GM12872 (cell line): ENCODE measurements at regions not wholly inside any gene's neighbourhood (a gene's known extent, or its start where the extent isn't known, plus 50 kb on each side); places are given as distances from the start of the nearest gene placed in this dataset.

ENCODE experiments used
- TF ChIP-seq, protein P1 (sequence below): IDR thresholded peaks from 3 replicates; pipeline ENCODE4 v1.5.1; 2011; ENCODE audit warnings: low read depth, mild to moderate bottlenecking, low read length, moderate library complexity; ENCODE audit not compliant: insufficient read depth

DNA sequence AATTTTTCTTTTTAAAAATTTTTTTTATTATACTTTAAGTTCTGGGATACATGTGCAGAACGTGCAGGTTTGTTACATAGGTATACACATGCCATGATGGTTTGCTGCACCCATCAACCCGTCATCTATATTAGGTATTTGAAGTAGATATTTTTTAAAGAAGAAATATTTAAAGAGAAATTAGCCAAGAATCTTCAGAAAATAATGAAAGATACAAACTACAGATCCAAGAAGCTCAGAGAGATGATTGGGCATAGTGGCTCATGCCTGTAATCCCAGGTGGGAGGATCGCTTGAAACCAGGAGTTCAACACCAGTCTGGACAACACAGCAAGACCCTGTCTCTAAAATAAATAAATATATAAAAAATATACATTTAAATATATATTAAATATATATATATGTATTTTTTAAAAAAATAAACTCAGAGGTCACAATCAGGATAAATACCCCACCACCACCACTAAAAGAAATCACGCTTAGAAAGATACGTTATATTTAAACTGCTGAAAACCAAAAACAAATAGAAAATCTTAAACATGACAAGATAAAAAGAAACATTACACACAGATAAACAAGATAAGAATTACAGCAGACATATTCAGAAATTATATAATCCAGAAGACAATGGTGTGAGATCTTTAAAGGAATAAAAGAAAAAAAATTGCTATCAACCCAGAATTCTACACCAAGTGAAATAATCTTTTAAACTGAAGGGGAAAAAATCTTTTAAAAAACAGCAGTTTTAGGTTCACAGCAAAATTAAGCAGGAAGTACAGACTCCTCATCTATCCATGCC lies 57.5 kb downstream of the CSF2 start:
- TF ChIP-seq, protein P1, sequence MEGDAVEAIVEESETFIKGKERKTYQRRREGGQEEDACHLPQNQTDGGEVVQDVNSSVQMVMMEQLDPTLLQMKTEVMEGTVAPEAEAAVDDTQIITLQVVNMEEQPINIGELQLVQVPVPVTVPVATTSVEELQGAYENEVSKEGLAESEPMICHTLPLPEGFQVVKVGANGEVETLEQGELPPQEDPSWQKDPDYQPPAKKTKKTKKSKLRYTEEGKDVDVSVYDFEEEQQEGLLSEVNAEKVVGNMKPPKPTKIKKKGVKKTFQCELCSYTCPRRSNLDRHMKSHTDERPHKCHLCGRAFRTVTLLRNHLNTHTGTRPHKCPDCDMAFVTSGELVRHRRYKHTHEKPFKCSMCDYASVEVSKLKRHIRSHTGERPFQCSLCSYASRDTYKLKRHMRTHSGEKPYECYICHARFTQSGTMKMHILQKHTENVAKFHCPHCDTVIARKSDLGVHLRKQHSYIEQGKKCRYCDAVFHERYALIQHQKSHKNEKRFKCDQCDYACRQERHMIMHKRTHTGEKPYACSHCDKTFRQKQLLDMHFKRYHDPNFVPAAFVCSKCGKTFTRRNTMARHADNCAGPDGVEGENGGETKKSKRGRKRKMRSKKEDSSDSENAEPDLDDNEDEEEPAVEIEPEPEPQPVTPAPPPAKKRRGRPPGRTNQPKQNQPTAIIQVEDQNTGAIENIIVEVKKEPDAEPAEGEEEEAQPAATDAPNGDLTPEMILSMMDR, result no peak

DNA sequence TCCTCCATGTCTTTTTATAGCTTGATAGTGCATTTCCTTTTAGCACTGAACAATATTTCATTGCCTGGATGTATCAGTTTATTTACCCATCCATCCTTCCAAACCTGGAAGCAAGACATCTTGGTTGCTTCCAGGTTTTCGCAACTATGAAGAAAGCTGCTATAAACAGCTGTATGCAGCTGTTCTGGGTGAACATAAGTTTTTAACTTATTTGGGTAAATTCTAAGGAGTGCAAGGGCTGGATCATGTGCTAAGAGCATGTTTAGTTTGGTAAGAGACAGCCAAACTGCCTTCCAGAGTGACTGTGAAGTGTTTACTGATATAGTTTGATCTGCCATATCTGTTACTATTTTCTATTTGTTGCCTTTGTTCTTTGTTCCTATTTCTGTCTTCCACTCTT lies 58.5 kb downstream of the CSF2 start:
- TF ChIP-seq, protein P1, result no peak

DNA sequence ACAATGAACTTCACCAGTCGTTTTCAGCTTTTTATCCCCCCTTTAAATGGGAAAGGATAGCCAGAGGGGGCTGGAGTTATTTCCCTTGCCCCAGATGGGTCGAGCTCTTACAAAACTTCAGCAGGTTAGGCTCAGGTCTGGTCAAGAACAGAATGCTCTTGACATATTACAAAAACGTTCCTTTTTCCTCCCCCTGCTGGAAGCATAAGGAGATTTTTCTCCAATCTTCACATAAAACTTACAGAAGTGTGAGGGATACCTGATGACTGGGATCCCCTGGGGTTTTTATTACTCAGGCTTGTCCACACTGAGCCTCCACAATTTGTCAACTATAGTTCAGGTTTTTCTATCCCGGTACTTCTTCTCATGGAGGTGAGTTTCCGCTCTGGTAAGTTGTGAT lies 60.8 kb downstream of the CSF2 start:
- TF ChIP-seq, protein P1, result peak; percentile 22; the same call in 1 of the 3 replicates

DNA sequence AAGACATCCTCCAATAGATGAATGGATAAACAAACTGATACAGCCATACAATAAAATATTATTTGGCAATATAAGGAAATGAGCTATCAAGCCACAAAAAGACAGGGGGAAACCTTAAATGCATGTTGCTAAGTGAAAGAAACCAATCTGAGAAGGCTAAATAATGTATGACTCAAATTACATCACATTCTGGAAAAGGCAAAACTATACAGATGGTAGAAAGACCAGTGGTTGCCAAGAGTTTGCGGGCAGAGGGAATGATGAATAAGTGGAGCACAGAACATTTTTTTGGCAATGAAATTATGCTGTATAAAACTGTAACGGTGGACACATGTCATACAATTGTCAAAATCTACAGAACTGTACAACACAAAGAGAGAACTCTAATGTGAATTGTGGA lies 63.3 kb downstream of the CSF2 start:
- TF ChIP-seq, protein P1, result no peak

DNA sequence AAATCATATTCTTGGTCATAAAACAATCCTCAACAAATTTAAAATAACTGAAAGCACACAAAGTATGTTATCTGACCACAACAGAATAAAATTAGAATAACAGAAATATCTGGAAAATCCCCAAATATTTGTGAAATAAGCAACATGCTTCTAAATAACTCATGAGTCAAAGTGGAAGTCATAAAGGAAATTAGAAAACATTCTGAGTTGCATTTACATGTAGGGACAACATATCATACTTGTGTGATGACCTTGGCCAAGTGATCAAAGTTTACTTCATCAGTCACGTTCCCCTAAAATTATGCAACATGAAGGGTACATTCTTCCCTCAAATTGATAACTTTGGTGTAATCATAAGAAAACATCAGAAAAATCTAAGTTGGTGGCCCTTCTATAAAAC lies 64.7 kb downstream of the CSF2 start:
- TF ChIP-seq, protein P1, result no peak
